IPS-18c (cell line): ENCODE measurements at regions not wholly inside any gene's neighbourhood (a gene's known extent, or its start where the extent isn't known, plus 50 kb on each side); places are given as distances from the start of the nearest gene placed in this dataset.
"Not testable (repeated sequence)": the region's sequence is repeated elsewhere in the genome, so short reads cannot be mapped to it uniquely, and the experiment has no call there.

Source experiments
- H3K4me3 ChIP-seq: 2 replicates; pipeline ENCODE4 v1.7.0; 2013; ENCODE audit warnings: low read depth, mild to moderate bottlenecking, low read length, moderate library complexity; ENCODE audit not compliant: insufficient read depth
- H3K9me3 ChIP-seq: one replicate; pipeline ENCODE4 v1.6.1; 2013; ENCODE audit warnings: mild to moderate bottlenecking, low read length, moderate library complexity; ENCODE audit not compliant: control insufficient read depth, insufficient read depth

DNA sequence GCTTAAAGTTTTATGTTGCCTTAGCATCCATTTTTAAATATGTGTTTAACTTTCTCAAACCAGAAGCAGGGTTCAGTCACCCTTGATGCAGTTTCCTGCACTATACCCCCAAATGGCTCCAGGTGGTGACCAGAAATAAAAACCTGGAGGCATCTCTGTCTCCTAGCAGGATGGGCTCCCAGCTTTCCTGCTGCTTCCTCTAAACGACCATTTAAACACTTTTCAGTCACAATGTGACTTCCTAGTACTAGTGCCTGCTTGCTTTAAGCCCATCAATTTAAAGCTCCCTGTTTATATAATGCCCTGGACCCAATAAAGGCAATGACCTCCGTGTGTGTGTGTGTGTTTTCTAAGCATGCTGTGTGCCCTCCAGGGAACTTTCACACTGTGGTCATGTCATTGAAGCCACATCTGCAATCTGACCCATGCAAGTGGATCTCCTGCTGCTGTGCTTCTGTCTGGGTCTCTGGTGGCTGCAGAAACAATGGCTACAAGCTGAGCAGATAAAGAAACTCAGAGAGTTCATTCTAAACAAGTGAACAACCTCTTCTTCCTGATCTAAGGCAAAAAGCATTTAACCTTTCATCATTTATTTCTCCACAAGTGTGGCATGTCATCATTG, 175.3 kb downstream of the SPATA31A6 start:
- H3K4me3 ChIP-seq, H3K9me3 ChIP-seq: not testable (repeated sequence)

DNA sequence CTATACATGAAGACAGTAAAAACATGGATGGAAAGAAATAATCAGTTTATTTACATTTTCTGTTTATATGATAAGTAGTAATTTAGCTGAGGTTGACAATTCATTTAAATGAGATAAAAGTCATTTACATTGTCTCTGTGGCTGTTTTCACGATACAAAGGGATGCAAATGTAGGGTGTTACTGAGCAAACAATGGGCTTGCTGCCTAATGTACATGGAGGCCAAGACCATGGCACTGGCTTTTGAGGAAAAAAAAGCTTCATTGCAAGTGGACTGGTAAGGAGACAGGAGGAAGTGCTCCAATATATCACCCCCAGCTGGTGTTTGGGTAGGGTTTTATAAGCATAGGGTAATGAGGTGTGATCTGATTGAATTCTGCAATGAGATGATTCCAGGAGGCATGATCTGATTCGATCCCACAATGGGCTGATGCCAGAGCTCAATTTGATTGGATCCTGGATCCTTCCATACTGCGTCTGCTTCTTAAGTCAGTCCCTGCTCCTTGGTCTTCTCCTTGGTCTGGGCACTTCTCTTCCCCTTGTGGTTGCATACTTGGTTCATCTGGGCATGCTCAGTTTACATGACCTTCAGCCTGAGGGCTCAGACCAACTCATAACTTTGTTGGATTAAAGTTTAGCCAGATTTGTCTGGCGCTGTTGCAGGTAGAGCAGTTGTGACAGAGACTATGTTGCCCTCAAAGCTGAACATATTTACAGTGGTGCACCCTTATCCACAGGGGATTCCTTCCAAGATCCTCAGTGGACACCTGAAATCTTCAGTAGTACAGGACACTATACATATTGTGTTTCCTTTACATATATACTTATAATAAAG, 181.2 kb downstream of the SPATA31A6 start:
- not testable (repeated sequence) for H3K9me3 ChIP-seq, H3K4me3 ChIP-seq

DNA sequence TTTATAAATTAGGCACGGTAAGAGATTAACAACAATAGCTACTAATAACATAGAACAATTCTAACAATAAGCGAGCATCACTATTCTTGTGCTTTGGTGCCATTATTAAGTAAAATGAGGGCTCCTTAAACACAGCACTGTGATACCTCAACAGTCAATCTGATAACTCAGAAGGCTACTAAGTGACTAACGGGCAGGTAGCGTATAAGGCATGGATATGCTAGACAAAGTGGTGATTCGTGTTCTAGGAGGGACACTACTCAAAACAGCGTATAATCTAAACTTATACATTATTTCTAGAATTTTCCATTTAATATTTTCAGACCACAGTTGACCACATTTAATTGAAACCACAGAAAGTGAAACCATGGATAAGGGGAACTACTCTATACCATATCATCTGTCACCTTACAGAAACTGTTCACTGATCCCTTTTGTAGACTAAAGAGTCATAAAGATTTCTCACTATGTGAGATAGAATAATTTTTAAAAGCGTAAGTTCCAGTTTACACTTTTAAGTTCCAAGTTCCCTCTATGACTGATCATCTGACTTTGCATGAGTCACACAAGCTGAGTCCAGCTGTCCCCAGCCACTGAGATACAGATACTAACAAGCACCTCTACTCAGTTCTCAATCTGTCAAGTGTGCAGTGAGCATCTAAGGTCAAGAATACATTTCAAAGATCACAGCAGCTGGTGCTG, 181.9 kb downstream of the SPATA31A6 start:
- H3K4me3 ChIP-seq, H3K9me3 ChIP-seq: not testable (repeated sequence)

DNA sequence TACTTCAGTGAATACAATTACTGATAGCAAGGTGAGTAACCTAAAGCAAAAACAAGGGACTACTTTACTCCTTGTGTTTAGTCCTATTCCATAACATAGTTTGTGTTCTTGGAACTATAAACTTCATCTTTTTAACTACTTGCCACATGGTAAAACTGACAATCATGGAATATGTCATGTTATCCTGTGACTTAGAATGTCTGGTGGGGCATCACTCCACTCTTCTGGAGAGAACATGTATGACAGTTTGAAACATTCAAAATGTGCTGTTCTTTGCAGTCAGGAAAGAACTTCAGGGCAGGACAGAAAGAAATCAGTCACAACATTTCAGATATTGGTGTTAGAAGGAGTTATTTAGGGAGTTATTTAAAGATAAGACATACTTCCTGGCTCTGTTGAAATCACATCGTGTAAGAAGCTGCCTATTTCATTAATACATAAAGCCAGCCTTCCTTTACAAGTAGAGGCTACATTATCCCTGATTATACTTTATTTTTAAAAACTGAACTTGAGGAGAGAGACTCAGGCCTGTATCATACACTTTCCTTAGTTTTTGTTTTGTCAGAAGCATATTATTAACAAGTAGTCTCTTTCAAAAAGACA, 184.9 kb downstream of the SPATA31A6 start:
- not testable (repeated sequence) for H3K4me3 ChIP-seq

DNA sequence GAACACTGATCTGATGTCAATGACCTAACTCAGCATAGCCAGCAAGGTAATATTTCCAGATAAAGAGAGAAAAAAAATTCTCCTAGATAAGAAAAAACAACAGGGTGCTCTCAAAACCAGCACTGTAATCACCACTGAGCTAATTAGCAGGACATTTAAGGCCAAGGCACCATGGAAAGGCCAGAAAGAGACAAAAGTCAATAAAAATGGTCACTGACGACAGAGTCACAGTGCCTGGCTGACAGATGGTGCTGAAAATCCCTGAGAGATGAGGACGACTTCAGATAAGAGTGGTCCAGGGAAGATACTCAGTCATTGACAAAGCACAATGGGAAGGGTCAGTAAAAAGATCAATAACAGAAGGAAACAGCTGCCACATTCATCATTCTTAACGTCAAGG, 186.7 kb downstream of the SPATA31A6 start:
- H3K9me3 ChIP-seq, H3K4me3 ChIP-seq: not testable (repeated sequence)

More for the DNA sequence above, 184.9 kb downstream of the SPATA31A6 start:
- not testable (repeated sequence) for H3K9me3 ChIP-seq

DNA sequence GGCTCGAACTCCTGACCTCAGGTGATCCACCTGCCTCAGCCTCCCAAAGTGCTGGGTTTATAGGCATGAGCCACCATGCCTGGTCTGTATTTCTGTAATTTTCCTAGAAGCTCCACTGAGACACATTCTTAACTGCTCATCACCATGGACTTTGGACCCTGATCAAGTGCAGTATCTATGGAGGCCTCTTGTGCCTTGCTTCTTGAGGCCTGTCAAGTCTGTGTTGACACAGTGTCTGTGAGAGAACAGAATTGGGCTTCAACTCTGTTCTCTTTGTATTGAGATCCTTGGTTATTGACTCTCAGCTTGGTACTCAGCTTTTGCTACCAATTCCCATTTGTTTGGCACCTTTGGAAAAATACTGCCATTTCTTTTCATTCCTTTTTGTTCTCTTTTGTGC, 188.0 kb downstream of the SPATA31A6 start:
- not testable (repeated sequence) for H3K9me3 ChIP-seq, H3K4me3 ChIP-seq

DNA sequence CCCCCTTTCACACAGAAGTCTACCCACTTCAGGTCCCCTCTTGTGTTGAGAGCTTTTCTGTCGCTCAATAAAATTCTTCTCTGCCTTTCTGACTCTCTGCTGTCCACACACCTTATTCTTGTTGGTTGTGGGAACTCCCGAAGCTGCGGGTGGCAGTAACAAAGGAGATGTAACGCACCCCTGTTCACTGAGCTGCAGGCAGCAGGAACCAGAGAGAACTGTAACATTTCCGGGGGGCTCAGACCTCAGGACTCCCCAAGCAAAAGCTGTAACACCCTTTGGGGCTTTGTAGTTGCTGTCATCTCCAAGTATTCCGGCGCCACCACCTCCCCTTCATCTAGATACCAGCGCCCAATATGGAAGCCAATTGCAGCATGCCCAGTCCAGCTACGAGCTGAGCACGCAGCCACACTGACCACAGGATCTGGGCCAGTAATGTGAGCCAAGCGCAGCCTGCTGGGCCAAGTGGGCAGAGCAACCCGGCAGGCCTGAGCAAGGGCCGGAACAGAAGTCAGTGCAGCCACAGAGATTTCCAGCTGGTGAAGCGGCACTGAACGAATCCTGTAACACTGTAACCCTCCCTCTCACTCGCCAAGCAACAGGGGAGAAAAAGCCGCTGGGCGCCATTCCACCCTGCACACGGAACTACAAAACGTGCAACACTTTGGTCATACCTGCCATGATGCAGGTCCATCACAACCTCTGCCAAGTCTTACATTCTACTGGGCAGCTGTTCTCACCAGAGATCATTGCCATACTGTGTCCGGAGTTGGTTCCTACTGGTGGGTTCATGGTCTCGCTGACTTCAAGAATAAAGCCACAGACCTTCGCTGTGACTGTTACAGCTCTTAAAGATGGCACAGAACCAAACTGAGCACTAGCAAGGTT, 194.3 kb downstream of the SPATA31A6 start:
- H3K9me3 ChIP-seq, H3K4me3 ChIP-seq: not testable (repeated sequence)

DNA sequence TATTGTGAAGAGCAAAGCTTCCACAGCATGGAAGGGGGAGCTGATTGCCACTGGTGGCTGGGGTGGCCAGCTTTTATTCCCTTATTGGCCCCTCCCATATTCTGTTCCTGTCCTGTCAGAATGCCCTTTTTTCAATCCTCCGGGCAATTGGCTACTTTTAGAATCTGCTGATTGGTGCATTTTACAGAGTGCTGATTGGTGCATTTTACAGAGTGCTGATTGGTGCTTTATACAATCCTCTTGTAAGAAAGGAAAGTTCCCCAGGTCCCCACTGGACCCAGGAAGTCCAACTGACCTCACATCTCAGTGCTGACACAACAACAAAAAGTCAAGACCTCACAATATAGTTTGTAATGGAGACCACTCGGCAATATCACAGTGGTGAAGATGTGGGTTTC, 195.0 kb downstream of the SPATA31A6 start:
- H3K9me3 ChIP-seq = no peaks in the 10 kb centered on the region
- H3K4me3 ChIP-seq = no peak overlapping the region

DNA sequence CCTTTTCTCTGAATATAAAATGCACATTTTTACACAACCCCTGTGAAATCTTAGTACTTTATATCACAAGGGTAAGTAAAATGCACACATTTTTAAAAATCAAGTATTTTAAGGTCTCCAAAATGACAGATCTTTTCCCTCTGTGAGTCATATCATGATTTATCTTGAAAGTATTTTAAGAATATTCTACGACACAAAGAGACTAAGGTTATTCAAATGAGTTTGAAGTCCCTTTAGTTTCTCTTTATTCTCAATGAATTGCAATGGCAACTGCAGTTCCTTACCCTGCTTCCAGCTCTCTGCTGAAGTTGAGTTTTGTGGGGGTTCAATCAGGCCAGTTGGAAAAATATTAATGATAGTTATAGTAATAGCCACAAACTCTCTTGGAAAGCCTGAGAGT, 196.1 kb downstream of the SPATA31A6 start:
- H3K4me3 ChIP-seq = not testable (repeated sequence)

DNA sequence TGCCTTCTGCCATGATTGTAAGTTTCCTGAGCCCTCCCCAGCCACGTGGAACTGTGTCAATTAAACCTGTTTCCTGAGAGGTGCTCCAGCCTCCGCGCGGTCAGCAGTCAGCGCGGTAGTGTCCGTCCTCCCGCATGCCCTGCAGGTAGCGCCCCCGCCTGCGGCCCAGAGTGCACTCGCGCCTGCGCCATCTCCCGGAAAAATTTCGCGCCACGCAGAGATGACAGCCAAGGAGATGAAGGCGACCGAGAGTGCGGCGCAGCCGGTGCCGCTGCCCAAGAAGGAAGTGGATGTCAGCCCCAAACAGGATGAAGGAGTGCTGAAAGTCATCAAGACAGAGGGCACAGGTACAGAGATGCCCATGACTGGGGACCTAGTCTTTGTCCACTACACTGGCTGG, 201.1 kb downstream of the SPATA31A6 start:
- H3K9me3 ChIP-seq = not testable (repeated sequence)

More for the DNA sequence above, 196.1 kb downstream of the SPATA31A6 start:
- H3K9me3 ChIP-seq = not testable (repeated sequence)

DNA sequence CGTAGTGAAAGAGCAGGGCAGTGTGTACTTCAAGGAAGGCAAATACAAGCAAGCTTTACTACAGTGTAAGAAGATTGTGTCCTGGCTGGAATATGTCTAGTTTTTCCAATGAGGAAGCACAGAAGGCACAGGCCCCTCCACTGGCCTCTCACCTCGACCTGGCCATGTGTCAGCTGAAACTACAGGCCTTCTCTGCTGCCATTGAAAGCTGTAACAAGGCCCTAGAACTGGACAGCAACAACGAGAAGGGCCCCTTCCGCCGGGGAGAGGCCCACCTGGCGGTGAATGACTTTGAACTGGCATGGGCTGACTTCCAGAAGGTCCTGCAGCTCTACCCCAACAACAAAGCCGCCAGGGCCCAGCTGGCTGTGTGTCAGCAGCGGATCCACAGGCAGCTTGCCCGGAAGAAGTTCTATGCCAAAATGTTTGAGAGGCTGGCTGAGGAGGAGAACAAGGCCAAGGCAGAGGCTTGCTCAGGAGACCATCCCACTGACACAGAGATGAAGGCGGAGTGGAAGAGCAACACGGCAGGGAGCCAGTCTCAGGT, 202.2 kb downstream of the SPATA31A6 start:
- not testable (repeated sequence) for H3K9me3 ChIP-seq, H3K4me3 ChIP-seq

More for the DNA sequence above, 201.1 kb downstream of the SPATA31A6 start:
- H3K4me3 ChIP-seq = not testable (repeated sequence)

DNA sequence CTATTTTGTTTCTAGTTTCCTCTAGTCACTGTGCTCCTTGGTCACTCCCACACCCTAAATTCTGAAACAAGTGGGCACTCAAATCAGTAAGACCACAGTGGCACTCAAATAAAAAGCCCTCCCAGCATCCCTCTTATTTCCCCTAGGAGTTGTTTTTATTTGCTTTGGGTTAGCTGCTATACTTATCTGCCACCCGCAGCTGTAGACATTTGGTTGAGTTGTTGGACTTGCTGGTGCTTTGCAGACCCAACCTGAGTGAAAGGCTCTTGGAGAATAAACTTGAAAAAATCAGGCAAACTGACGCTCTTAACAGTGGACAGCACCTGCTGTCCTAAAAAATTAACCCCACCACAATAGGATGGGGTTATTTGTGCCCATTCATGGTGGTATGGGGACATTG, 203.0 kb downstream of the SPATA31A6 start:
- Histone ChIP-seq H3K9me3 (no peaks in the 10 kb centered on the region), H3K4me3 (no peak overlapping the region)

DNA sequence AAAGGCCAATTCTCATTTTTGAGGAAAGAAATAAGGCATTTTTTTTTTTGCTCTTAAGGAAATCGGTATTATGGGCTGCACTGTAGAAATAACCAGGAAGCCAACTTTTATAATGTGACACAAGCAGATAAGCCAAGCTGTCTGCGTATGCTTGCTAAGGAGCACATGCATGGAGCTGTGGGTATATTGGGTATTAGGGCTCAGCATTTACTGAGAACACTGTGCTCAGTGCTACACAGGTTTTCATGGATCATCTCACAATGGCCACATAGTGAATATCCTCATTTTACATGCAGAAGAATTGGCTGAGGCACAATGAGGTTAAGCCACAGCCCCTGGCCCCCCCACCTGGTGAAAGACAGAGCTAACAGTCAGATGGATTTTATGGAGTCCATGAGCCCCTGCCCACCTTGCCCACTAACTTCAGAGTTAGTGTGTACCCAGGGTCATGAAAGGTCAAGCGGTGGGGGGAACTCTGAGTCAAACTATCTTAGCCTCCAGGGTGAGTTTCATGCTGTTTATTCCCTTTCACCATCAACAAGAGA, 204.8 kb downstream of the SPATA31A6 start:
- H3K9me3 ChIP-seq = no peaks in the 10 kb centered on the region

DNA sequence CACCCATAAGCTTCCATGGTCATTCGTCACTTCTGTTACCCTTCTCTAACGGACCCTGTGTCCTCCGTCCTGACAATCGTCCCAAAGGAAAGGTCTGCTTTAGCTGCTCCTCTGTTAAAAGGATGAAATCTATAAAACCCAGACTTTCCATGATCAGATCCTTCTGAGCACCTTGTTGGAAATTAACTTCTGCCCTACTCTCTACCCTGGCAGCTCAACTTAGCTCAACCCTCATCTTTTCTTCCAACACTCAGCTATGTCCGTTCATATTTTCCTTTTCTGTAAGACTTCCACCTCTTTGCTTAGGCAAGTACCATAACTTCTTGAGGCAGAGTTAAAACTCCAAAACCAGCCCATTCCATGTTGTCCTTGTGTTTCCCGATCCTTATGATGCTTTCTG, 205.4 kb downstream of the SPATA31A6 start:
- no peaks in the 10 kb centered on the region for H3K9me3 ChIP-seq

More for the DNA sequence above, 204.8 kb downstream of the SPATA31A6 start:
- H3K4me3 ChIP-seq = no peak overlapping the region

DNA sequence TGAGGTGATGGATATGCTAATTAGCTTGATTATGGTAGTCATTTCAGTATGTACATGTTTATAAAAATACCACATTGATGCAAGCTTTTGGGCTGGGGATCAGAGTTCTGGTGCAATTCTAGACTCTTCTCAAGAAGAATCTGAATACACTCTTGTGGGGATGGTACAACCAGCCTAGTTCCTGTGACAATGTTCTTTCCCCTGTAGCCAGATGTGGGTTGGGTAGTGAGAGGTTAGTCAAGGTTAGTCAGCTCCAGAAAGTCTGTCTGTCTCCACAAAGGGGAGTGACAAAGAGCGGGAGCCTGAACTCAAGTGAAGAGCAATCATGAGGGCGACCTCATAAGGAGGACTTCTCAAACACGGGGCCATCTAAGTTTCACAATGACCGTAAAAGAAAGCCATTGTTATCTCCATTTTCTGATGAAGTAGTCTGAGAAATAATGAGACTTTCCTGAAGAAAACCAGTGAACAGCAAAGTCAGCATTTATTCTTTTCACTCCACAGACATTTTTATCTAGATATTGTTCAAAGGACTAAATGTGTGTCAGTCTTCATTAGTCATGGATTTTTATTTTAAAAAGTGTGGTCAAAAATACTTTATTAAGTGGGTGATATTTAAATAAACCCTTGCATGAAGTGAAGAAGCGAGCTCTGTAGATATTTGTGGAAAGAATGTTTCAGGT, 209.5 kb downstream of the SPATA31A6 start:
- not testable (repeated sequence) for H3K9me3 ChIP-seq, H3K4me3 ChIP-seq

More for the DNA sequence above, 205.4 kb downstream of the SPATA31A6 start:
- no peak overlapping the region for H3K4me3 ChIP-seq

DNA sequence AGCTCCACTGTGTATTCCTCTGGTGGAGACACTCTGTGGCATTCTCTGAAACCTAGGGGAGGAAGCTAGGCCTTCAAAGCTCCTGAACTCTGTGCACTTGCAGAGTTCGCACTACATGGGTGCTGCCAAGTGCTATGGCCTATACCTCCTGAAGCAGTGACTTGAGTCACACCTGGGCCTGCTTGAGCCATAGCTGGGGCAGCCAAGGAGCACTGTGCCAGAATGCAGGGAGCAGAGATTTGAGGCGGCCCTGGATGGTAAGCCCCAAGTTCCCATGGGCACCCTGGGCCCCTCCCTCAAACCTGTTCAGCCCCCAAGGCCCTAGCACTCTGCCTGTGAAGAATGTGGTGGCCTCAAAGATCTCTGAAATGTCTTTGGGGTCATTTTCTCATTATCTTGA, 212.9 kb downstream of the SPATA31A6 start:
- H3K4me3 ChIP-seq = no peak overlapping the region
- H3K9me3 ChIP-seq = peaks cover 2% of the 10 kb centered on the region
